BJ (cell line): ENCODE measurements at regions not wholly inside any gene's neighbourhood (a gene's known extent, or its start where the extent isn't known, plus 50 kb on each side); places are given as distances from the start of the nearest gene placed in this dataset.

Experiments
- CTCF ChIA-PET: fragments of 350-600 bp; formaldehyde crosslinking; extraction: SDS; loops from one replicate; lab custom pipeline; 2021; ENCODE audit warnings: antibody characterized with exemption, inconsistent platforms; lab: Yijun Ruan, JAX
- POLR2A ChIA-PET: fragments of 300-600 bp; sonication (Branson Sonifier 250); formaldehyde crosslinking; extraction: SDS; loops from one replicate; lab custom pipeline; 2021; ENCODE audit warnings: antibody characterized with exemption; lab: Charles Lee
- DNase-seq: peaks from one replicate; pipeline ENCODE4 v3.0.0-alpha.2; 2011; ENCODE audit warnings: low read depth
- H3K27me3 ChIP-seq: 2 replicates; pipeline ENCODE4 v1.6.0; 2011; ENCODE audit warnings: low read length; ENCODE audit not compliant: control insufficient read depth, insufficient read depth
- H3K36me3 ChIP-seq: 2 replicates; pipeline ENCODE4 v1.5.1; 2011; ENCODE audit warnings: low read length; ENCODE audit not compliant: control insufficient read depth, insufficient read depth
- H3K4me3 ChIP-seq: 2 replicates; pipeline ENCODE4 v1.5.1; 2011; ENCODE audit warnings: low read depth, mild to moderate bottlenecking, control low read depth, low read length
- TF ChIP-seq, protein P1 (sequence below): IDR thresholded peaks from 2 replicates; pipeline ENCODE4 v1.5.1; 2011; ENCODE audit warnings: low read depth, mild to moderate bottlenecking, control low read depth, inconsistent platforms, low read length, moderate library complexity; ENCODE audit not compliant: insufficient read depth

DNA sequence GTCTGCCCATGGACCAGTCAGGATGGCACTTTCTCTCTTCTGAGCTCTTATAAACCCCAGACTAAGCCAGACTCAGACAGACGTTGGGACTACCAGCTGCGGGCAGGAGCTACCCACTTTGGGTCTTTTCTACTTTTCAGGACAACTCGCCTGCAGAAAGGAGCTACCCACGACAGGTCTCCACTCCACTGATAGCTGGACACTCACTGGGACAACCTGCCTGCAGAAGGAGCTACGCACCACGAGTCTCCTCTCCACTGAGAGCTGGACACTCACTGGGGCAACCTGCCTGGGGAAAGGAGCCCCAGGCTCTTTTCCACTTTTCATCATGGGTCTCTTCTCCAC is 1440.2 kb upstream of the ACO1 start:
- CTCF ChIA-PET = no interaction called here
- no peak overlapping the region for H3K4me3 ChIP-seq
- no peak for DNase-seq
- H3K36me3 ChIP-seq = no peaks in the 10 kb centered on the region
- POLR2A ChIA-PET = no interaction called here
- no peaks in the 10 kb centered on the region for H3K27me3 ChIP-seq
- TF ChIP-seq, protein P1, sequence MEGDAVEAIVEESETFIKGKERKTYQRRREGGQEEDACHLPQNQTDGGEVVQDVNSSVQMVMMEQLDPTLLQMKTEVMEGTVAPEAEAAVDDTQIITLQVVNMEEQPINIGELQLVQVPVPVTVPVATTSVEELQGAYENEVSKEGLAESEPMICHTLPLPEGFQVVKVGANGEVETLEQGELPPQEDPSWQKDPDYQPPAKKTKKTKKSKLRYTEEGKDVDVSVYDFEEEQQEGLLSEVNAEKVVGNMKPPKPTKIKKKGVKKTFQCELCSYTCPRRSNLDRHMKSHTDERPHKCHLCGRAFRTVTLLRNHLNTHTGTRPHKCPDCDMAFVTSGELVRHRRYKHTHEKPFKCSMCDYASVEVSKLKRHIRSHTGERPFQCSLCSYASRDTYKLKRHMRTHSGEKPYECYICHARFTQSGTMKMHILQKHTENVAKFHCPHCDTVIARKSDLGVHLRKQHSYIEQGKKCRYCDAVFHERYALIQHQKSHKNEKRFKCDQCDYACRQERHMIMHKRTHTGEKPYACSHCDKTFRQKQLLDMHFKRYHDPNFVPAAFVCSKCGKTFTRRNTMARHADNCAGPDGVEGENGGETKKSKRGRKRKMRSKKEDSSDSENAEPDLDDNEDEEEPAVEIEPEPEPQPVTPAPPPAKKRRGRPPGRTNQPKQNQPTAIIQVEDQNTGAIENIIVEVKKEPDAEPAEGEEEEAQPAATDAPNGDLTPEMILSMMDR = no peak

DNA sequence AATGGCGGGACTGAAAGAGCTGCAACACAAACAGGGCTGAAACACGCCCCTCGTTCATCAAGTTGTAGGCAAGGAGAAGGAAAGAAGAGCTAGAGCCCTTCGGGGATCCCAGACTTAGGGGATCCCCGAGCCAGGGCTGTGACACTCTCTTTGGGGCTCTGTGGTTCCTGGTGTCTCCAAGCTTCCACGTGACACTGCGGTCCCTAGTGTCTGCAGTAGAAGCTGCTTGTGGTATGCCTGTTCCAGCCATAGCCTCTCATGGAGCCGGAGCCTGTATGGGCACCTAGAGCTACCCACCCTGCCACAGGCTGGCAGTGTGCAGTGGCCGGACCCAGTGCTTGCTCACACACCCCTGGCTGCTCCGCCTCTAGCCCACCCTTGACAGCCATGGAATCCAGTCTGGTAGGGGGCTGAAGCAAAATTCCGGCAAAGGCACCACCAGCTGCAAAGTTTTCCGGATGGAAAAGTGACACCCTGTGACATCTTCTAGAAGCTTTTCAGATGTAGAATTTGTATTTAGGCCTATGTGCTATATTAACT is 1439.6 kb upstream of the ACO1 start:
- Histone ChIP-seq H3K4me3 (no peak overlapping the region), H3K27me3 (no peaks in the 10 kb centered on the region), H3K36me3 (no peaks in the 10 kb centered on the region)
- no peak for DNase-seq
- TF ChIP-seq, protein P1 = no peak
- ChIA-PET POLR2A (no interaction called here), CTCF (no interaction called here)

DNA sequence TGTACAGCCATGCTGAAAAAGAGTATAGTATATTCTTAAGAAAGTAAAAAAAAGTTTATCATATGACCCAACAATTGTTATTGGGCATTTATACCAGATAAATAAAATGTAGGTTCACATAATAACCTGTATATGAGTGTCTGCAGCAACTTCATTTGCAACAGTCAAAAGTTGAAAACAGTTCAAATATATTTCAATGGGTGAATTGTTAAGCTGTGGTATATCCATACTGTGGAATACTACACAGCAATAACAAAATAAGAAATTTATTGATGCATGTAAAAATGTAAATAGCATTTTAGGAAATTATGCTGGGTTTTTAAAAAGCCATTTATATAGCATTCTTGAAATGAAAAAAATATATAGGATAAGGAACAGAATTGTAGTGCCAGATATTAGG is 1420.1 kb upstream of the ACO1 start:
- CTCF ChIA-PET = no interaction called here
- no peak for DNase-seq
- Histone ChIP-seq H3K27me3 (no peaks in the 10 kb centered on the region), H3K4me3 (no peak overlapping the region), H3K36me3 (no peaks in the 10 kb centered on the region)
- POLR2A ChIA-PET = no interaction called here
- TF ChIP-seq, protein P1 = no peak

DNA sequence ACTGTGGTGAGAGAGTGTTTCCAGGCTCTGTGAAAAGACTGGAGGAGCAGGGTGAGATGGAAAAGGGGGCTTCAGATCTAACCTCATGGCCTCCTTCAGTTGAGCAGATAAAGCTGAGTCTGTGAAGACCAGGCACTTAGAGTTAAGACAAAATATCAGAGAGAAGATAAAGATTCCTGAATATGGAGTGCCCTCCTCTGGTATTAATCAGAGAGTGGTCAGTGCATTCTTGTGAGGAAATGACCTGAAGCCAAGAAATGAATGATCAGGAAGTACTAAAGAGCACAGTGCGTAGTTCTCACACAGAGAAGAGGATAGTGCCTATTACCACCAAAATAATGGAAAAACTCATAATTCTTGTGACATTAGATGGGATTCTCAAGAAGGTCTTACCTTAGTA is 1417.0 kb upstream of the ACO1 start:
- no peak for DNase-seq
- ChIA-PET CTCF (no interaction called here), POLR2A (no interaction called here)
- TF ChIP-seq, protein P1 = no peak
- Histone ChIP-seq H3K4me3 (no peak overlapping the region), H3K36me3 (no peaks in the 10 kb centered on the region), H3K27me3 (no peaks in the 10 kb centered on the region)

DNA sequence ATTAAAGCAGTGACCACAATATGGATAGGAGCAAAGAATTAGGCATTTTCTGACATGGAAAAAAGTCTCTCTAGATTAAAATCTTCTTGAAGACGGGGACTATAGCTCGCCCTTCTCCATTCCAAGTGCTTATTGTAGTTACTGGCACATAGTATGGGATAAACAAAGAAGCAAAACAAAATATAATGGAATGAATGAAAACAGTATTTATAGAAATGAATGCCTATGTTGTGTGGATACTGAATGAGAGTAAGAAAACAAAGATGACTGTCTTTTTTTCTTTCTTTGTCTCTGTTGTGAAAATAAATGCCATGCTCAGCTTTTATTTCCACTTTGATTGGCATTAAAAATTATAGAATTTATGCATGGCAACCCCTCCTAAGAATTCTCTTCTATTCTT is 1414.3 kb upstream of the ACO1 start:
- POLR2A ChIA-PET = no interaction called here
- CTCF ChIA-PET = no interaction called here
- Histone ChIP-seq H3K36me3 (no peaks in the 10 kb centered on the region), H3K4me3 (no peak overlapping the region), H3K27me3 (no peaks in the 10 kb centered on the region)
- DNase-seq = no peak
- TF ChIP-seq, protein P1 = no peak
